NOMO-1 (cell line): ENCODE measurements at regions not wholly inside any gene's neighbourhood (a gene's known extent, or its start where the extent isn't known, plus 50 kb on each side); places are given as distances from the start of the nearest gene placed in this dataset.
"Not testable (repeated sequence)": the region's sequence is repeated elsewhere in the genome, so short reads cannot be mapped to it uniquely, and the experiment has no call there.

ENCODE experiments used
- DNase-seq, 2 experiments: peaks; one replicate each; lab custom pipeline; 2025; ENCODE audit not compliant: unreplicated experiment in 2 of 2; lab: John Stamatoyannopoulos, UW

- peak in 1 of 2 experiments; percentile 7 for DNase-seq
These were observed 306.8 kb downstream of the LMBRD1 start for GRCh38 chr6:69489970-69490369.

GRCh38 chr6:69487688-69488087 lies 309.1 kb downstream of the LMBRD1 start:
- DNase-seq = peak in 1 of 2 experiments; percentile 19

- DNase-seq = no peak
These were observed 329.7 kb downstream of the LMBRD1 start for GRCh38 chr6:69466979-69467570.

- no peak for DNase-seq
These were observed 330.9 kb downstream of the LMBRD1 start for GRCh38 chr6:69465866-69466265.

GRCh38 chr6:69456086-69456485 lies 340.7 kb downstream of the LMBRD1 start:
- no peak for DNase-seq

- not testable (repeated sequence) for DNase-seq
These were observed 342.2 kb downstream of the LMBRD1 start for GRCh38 chr6:69454619-69455018.

GRCh38 chr6:69450493-69450892 lies 346.3 kb downstream of the LMBRD1 start:
- not testable (repeated sequence) for DNase-seq

- DNase-seq = no peak
These were observed 346.9 kb downstream of the LMBRD1 start for GRCh38 chr6:69449887-69450286.
